ENCODE measurements at regions not wholly inside any gene's neighbourhood (a gene's known extent, or its start where the extent isn't known, plus 50 kb on each side); places are given as distances from the start of the nearest gene placed in this dataset.
A peak's percentile ranks its signal among the peaks of the same experiment; 100 is the strongest.
"Not testable (repeated sequence)": the region's sequence is repeated elsewhere in the genome, so short reads cannot be mapped to it uniquely, and the experiment has no call there.

- TF ChIP-seq, protein P1, sequence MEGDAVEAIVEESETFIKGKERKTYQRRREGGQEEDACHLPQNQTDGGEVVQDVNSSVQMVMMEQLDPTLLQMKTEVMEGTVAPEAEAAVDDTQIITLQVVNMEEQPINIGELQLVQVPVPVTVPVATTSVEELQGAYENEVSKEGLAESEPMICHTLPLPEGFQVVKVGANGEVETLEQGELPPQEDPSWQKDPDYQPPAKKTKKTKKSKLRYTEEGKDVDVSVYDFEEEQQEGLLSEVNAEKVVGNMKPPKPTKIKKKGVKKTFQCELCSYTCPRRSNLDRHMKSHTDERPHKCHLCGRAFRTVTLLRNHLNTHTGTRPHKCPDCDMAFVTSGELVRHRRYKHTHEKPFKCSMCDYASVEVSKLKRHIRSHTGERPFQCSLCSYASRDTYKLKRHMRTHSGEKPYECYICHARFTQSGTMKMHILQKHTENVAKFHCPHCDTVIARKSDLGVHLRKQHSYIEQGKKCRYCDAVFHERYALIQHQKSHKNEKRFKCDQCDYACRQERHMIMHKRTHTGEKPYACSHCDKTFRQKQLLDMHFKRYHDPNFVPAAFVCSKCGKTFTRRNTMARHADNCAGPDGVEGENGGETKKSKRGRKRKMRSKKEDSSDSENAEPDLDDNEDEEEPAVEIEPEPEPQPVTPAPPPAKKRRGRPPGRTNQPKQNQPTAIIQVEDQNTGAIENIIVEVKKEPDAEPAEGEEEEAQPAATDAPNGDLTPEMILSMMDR (IDR thresholded peaks at IDR 0.05; ENCODE audit: low read length) = peak; percentile 62
- no peak for TF ChIP-seq EZH2 (IDR thresholded peaks at IDR 0.05; ENCODE audit: borderline replicate concordance, low read length)
- Histone ChIP-seq H3K36me3 (ENCODE audit: insufficient read depth, low read length) (no peaks in the 10 kb centered on the region), H3K27me3 (ENCODE audit: insufficient read depth, low read length) (no peaks in the 10 kb centered on the region), H3K9me3 (ENCODE audit: low read length) (no peaks in the 10 kb centered on the region), H3F3A (ENCODE audit: insufficient read depth, low read length) (no peaks in the 10 kb centered on the region), H3K9me2 (ENCODE audit: low read depth, low read length) (no peaks in the 10 kb centered on the region), H4K20me1 (ENCODE audit: insufficient read depth, low read length) (no peaks in the 10 kb centered on the region), H3K4me1 (ENCODE audit: insufficient read depth, low read length, severe bottlenecking) (no peaks in the 10 kb centered on the region), H3K9ac (ENCODE audit: low read length) (no peak overlapping the region), H3K79me2 (ENCODE audit: insufficient read depth, low read length) (no peaks in the 10 kb centered on the region), H3K4me2 (ENCODE audit: low read length) (no peak overlapping the region), H3K27ac (ENCODE audit: low read depth, low read length, poor library complexity, severe bottlenecking) (no peak overlapping the region), H3K4me3 (ENCODE audit: low read depth, low read length, poor library complexity, severe bottlenecking) (no peak overlapping the region), H2AFZ (ENCODE audit: low read length) (no peak overlapping the region)
These were observed 278.3 kb downstream of the MYCN start for GRCh38 chr2:16218625-16219024.

DNA sequence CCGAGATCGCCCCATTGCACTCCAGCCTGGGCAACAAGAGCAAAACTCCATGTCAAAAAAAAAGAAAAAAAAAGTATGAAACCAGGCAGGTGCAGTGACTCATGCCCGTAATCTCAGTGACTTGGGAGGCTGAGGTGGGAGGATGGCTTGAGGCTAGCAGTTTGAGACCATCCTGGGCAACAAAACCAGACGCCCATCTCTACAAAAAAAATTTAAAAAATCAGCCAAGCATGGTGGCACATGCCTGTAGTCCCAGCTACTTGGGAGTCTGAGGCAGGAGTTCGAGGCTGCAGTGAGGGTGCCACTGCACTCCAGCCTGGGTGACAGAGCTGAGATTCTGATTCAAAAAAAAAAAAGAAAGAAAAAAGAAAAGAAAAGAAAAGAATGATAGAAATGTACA lies 277.8 kb downstream of the MYCN start:
- Histone ChIP-seq H3K36me3 (ENCODE audit: insufficient read depth, low read length) (no peaks in the 10 kb centered on the region), H3K27me3 (ENCODE audit: insufficient read depth, low read length) (no peaks in the 10 kb centered on the region), H3F3A (ENCODE audit: insufficient read depth, low read length) (no peaks in the 10 kb centered on the region), H4K20me1 (ENCODE audit: insufficient read depth, low read length) (no peaks in the 10 kb centered on the region), H3K4me1 (ENCODE audit: insufficient read depth, low read length, severe bottlenecking) (no peaks in the 10 kb centered on the region), H3K9ac (ENCODE audit: low read length) (no peak overlapping the region), H3K9me3 (ENCODE audit: low read length) (no peaks in the 10 kb centered on the region), H3K27ac (ENCODE audit: low read depth, low read length, poor library complexity, severe bottlenecking) (no peak overlapping the region), H3K4me3 (ENCODE audit: low read depth, low read length, poor library complexity, severe bottlenecking) (no peak overlapping the region), H3K9me2 (ENCODE audit: low read depth, low read length) (no peaks in the 10 kb centered on the region), H3K4me2 (ENCODE audit: low read length) (no peak overlapping the region), H3K79me2 (ENCODE audit: insufficient read depth, low read length) (no peaks in the 10 kb centered on the region), H2AFZ (ENCODE audit: low read length) (no peak overlapping the region)
- no peak for TF ChIP-seq EZH2 (IDR thresholded peaks at IDR 0.05; ENCODE audit: borderline replicate concordance, low read length)
- TF ChIP-seq, protein P1 (IDR thresholded peaks at IDR 0.05; ENCODE audit: low read length) = no peak

- H3K27me3 ChIP-seq (ENCODE audit: insufficient read depth, low read length); H3K9me3 ChIP-seq (ENCODE audit: low read length); H3F3A ChIP-seq (ENCODE audit: insufficient read depth, low read length); H2AFZ ChIP-seq (ENCODE audit: low read length); H3K9ac ChIP-seq (ENCODE audit: low read length); H4K20me1 ChIP-seq (ENCODE audit: insufficient read depth, low read length); H3K4me3 ChIP-seq (ENCODE audit: low read depth, low read length, poor library complexity, severe bottlenecking); H3K36me3 ChIP-seq (ENCODE audit: insufficient read depth, low read length); H3K27ac ChIP-seq (ENCODE audit: low read depth, low read length, poor library complexity, severe bottlenecking); H3K9me2 ChIP-seq (ENCODE audit: low read depth, low read length); H3K4me1 ChIP-seq (ENCODE audit: insufficient read depth, low read length, severe bottlenecking); H3K79me2 ChIP-seq (ENCODE audit: insufficient read depth, low read length); H3K4me2 ChIP-seq (ENCODE audit: low read length): not testable (repeated sequence)
These were observed 277.4 kb downstream of the MYCN start for GRCh38 chr2:16217741-16218140.

- H3K36me3 ChIP-seq (ENCODE audit: insufficient read depth, low read length) = no peaks in the 10 kb centered on the region
- no peaks in the 10 kb centered on the region for H4K20me1 ChIP-seq (ENCODE audit: insufficient read depth, low read length)
- H3K9me3 ChIP-seq (ENCODE audit: low read length) = no peaks in the 10 kb centered on the region
- H3K79me2 ChIP-seq (ENCODE audit: insufficient read depth, low read length) = no peaks in the 10 kb centered on the region
- no peak overlapping the region for H2AFZ ChIP-seq (ENCODE audit: low read length)
- no peak overlapping the region for H3K9ac ChIP-seq (ENCODE audit: low read length)
- no peak overlapping the region for H3K27ac ChIP-seq (ENCODE audit: low read depth, low read length, poor library complexity, severe bottlenecking)
- no peaks in the 10 kb centered on the region for H3K27me3 ChIP-seq (ENCODE audit: insufficient read depth, low read length)
- no peak overlapping the region for H3K4me3 ChIP-seq (ENCODE audit: low read depth, low read length, poor library complexity, severe bottlenecking)
- H3K4me1 ChIP-seq (ENCODE audit: insufficient read depth, low read length, severe bottlenecking) = no peaks in the 10 kb centered on the region
- no peaks in the 10 kb centered on the region for H3K9me2 ChIP-seq (ENCODE audit: low read depth, low read length)
- H3K4me2 ChIP-seq (ENCODE audit: low read length) = no peak overlapping the region
- TF ChIP-seq EZH2 (IDR thresholded peaks at IDR 0.05; ENCODE audit: borderline replicate concordance, low read length) = no peak
- TF ChIP-seq, protein P1 (IDR thresholded peaks at IDR 0.05; ENCODE audit: low read length) = no peak
- H3F3A ChIP-seq (ENCODE audit: insufficient read depth, low read length) = no peaks in the 10 kb centered on the region
These were observed 276.9 kb downstream of the MYCN start for GRCh38 chr2:16217291-16217690.
